ENCODE measurements at regions not wholly inside any gene's neighbourhood (a gene's known extent, or its start where the extent isn't known, plus 50 kb on each side); places are given as distances from the start of the nearest gene placed in this dataset.

GRCh38 chrX:124646403-124646802 lies 300.0 kb downstream of the SH2D1A start:
- in situ Hi-C loops (cut with HindIII; ENCODE audit: low sequenced_read_pairs) = no loop called here
- no peak for DNase-seq (ENCODE audit: low read depth)
- H3K4me3 ChIP-seq (ENCODE audit: low read depth, low read length) = no peak overlapping the region
- TF ChIP-seq, protein P1, sequence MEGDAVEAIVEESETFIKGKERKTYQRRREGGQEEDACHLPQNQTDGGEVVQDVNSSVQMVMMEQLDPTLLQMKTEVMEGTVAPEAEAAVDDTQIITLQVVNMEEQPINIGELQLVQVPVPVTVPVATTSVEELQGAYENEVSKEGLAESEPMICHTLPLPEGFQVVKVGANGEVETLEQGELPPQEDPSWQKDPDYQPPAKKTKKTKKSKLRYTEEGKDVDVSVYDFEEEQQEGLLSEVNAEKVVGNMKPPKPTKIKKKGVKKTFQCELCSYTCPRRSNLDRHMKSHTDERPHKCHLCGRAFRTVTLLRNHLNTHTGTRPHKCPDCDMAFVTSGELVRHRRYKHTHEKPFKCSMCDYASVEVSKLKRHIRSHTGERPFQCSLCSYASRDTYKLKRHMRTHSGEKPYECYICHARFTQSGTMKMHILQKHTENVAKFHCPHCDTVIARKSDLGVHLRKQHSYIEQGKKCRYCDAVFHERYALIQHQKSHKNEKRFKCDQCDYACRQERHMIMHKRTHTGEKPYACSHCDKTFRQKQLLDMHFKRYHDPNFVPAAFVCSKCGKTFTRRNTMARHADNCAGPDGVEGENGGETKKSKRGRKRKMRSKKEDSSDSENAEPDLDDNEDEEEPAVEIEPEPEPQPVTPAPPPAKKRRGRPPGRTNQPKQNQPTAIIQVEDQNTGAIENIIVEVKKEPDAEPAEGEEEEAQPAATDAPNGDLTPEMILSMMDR (IDR thresholded peaks at IDR 0.05; ENCODE audit: low read depth, low read length, missing control alignments) = no peak

DNA sequence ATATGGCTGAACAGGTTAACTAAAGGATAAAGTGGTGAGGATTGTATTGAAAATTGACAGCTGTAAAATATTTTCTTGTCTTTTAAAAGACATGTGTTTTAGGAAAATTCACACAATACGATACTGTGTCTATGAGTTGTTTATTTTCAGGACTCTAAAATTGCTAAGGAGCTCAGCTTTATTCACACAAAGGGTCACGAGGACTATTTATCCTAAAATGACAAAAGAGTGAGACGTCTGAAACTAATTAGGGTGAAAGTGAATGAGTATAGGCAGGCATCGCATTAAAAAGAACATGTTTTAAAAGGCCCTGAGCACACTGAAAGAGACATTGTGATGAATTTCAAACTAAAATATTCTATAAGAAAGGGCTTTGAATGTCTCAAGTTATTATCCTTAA lies 304.7 kb downstream of the SH2D1A start:
- no peak overlapping the region for H3K4me3 ChIP-seq (ENCODE audit: low read depth, low read length)
- in situ Hi-C loops (cut with HindIII; ENCODE audit: low sequenced_read_pairs) = no loop called here
- TF ChIP-seq, protein P1 (IDR thresholded peaks at IDR 0.05; ENCODE audit: low read depth, low read length, missing control alignments) = no peak
- DNase-seq (ENCODE audit: low read depth) = no peak

- TF ChIP-seq, protein P1 (IDR thresholded peaks at IDR 0.05; ENCODE audit: low read depth, low read length, missing control alignments) = no peak
- DNase-seq (ENCODE audit: low read depth) = no peak
- H3K4me3 ChIP-seq (ENCODE audit: low read depth, low read length) = no peak overlapping the region
- in situ Hi-C loops (cut with HindIII; ENCODE audit: low sequenced_read_pairs) = no loop called here
These were observed 319.4 kb downstream of the SH2D1A start for GRCh38 chrX:124665621-124666400.

DNA sequence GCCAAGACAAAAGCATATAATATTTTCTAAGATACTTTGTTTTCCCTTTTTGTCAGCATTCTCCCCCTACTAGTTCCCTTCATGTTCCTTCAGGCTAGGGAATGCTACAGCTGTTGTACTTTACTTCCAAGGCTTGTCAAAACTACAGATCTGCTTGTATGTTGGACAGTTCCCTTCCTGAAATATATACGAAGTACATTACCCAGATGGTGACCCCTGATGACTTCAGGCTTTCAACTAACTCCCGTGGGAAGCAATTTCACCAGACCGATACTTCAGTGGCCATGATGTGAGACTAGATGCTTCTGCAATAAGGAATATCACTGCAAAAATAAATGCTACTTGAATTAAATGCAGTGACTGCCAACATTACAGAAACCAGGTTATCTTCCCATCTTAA lies 332.8 kb downstream of the SH2D1A start:
- no peak for DNase-seq (ENCODE audit: low read depth)
- TF ChIP-seq, protein P1 (IDR thresholded peaks at IDR 0.05; ENCODE audit: low read depth, low read length, missing control alignments) = no peak
- no peak overlapping the region for H3K4me3 ChIP-seq (ENCODE audit: low read depth, low read length)
- in situ Hi-C loops (cut with HindIII; ENCODE audit: low sequenced_read_pairs) = no loop called here

DNA sequence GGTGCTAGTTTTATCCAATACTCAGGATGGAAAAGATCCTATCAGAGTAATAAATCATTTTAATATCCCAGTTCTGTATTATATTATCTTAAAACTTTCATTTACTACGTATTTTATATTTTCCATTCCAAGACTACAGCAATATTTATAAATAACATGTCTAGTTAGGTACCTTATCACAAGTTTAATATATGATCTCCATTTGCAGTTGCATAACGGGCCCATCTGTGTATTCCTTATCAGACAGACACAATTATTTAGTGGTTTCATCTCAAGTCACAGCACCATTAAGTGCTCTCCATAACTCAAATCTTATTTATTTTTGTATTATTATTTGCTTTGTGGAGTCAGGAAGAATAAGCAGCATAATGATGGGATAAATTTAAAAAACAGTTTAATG lies 333.9 kb downstream of the SH2D1A start:
- TF ChIP-seq, protein P1 (IDR thresholded peaks at IDR 0.05; ENCODE audit: low read depth, low read length, missing control alignments) = no peak

GRCh38 chrX:124690495-124690894 lies 344.1 kb downstream of the SH2D1A start:
- in situ Hi-C loops (cut with HindIII; ENCODE audit: low sequenced_read_pairs) = no loop called here
- no peak for DNase-seq (ENCODE audit: low read depth)
- TF ChIP-seq, protein P1 (IDR thresholded peaks at IDR 0.05; ENCODE audit: low read depth, low read length, missing control alignments) = no peak
- H3K4me3 ChIP-seq (ENCODE audit: low read depth, low read length) = no peak overlapping the region

More for the DNA sequence above, 333.9 kb downstream of the SH2D1A start:
- in situ Hi-C loops (cut with HindIII; ENCODE audit: low sequenced_read_pairs) = no loop called here
- H3K4me3 ChIP-seq (ENCODE audit: low read depth, low read length) = no peak overlapping the region
- DNase-seq (ENCODE audit: low read depth) = no peak
